Skeletal muscle tissue (tissue), 3 donors: ENCODE measurements at regions not wholly inside any gene's neighbourhood (a gene's known extent, or its start where the extent isn't known, plus 50 kb on each side); places are given as distances from the start of the nearest gene placed in this dataset.

Experiments used
- H3K27ac ChIP-seq: one replicate; pipeline ENCODE4 v1.7.0; 2013; ENCODE audit warnings: mild to moderate bottlenecking, low read depth, low read length, inconsistent platforms
- H3K27me3 ChIP-seq, 3 donors: one replicate each; pipeline ENCODE4 v1.7.0; 2013; ENCODE audit warnings: low read length in 3 of 3; ENCODE audit not compliant: control insufficient read depth in 3 of 3, insufficient read depth in 3 of 3
- H3K36me3 ChIP-seq, 3 donors: one replicate each; pipeline ENCODE4 v1.7.0; 2013; ENCODE audit warnings: low read length in 3 of 3; ENCODE audit not compliant: control insufficient read depth in 3 of 3, insufficient read depth in 3 of 3
- H3K4me1 ChIP-seq, 3 donors: one replicate each; pipeline ENCODE4 v1.7.0; 2013; ENCODE audit warnings: low read length in 3 of 3, mild to moderate bottlenecking in 3 of 3; ENCODE audit not compliant: control insufficient read depth in 3 of 3, insufficient read depth in 3 of 3
- H3K4me3 ChIP-seq, 3 donors: one replicate each; pipeline ENCODE4 v1.7.0; 2013; ENCODE audit warnings: low read length in 3 of 3
- H3K9ac ChIP-seq, 3 donors: one replicate each; pipeline ENCODE4 v1.7.0; 2013; ENCODE audit warnings: low read length in 3 of 3, mild to moderate bottlenecking in 3 of 3, moderate library complexity in 2 of 3, low read depth in 1 of 3
- H3K9me3 ChIP-seq, 3 donors: one replicate each; pipeline ENCODE4 v1.7.0; 2013; ENCODE audit warnings: low read length in 3 of 3; ENCODE audit not compliant: control insufficient read depth in 3 of 3
- donor health status: Osteomylitis.

DNA sequence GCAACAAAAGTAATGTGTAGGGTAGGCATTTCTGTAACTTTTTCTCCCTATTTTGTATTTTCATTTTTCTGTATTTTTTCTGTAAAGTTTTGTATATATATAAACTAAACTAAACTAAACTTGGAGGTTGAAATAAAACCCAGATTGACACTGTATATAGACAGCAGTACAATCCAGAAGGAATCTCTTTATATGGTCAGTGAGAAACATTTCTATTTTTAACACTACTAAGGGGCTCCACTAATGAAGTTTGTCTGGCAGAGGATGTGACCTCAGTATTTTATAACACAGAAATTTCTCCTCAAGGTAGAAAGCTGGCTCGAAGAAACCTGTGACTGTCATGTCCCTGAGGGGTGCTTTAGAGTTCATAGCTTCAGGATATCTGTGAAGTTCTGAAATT, 959.2 kb downstream of the ADGRL3 start:
- no peaks in the 10 kb centered on the region for H3K27me3 ChIP-seq
- no peaks in the 10 kb centered on the region for H3K9me3 ChIP-seq
- no peak overlapping the region for H3K4me3 ChIP-seq
- H3K9ac ChIP-seq: no peak overlapping the region
- H3K36me3 ChIP-seq: no peaks in the 10 kb centered on the region
- no peaks in the 10 kb centered on the region for H3K4me1 ChIP-seq
- H3K27ac ChIP-seq: no peak overlapping the region

DNA sequence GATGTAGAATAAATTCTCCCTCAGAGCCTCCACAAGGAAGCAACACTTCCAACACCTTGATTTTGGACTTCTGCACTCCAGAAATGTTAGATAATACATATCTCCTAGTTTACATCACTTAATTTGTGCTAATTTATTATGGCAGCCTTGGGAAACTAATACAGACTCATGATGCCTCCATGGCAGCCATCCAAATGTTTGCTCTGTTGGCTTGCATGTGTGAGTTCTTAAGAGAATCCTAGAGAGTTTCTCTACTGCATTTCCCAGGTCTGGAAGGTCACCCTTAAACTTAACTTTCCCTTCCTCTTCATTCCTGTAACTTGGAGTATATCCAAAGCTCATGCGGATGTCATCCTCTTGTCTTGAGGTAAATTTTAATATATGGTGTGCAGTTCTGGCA, 956.1 kb downstream of the ADGRL3 start:
- H3K9me3 ChIP-seq: no peaks in the 10 kb centered on the region
- H3K4me1 ChIP-seq: no peaks in the 10 kb centered on the region
- H3K4me3 ChIP-seq: no peak overlapping the region
- no peak overlapping the region for H3K9ac ChIP-seq
- H3K36me3 ChIP-seq: no peaks in the 10 kb centered on the region
- H3K27ac ChIP-seq: no peak overlapping the region
- H3K27me3 ChIP-seq: no peaks in the 10 kb centered on the region

DNA sequence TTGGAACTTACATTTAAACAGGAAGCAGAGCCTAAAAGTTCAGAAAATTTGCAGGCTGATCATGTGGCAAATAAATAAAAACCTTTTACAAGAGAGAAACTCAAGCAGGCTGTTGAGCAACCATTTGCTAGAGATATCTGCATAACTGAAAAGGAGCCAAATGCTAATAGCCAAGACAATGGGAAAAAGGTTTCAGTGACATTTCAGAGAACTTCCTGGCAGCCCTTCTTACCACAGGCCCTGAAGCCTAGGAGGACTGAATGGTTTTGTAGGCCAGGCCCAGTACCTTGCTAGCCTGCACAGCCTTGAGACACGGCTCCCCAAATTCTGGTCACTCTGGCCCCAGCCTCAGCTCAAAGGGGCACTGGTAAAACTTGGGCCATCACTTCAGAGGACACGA, 945.1 kb downstream of the ADGRL3 start:
- H3K27ac ChIP-seq: no peak overlapping the region
- no peak overlapping the region for H3K9ac ChIP-seq
- no peak overlapping the region for H3K4me3 ChIP-seq
- no peaks in the 10 kb centered on the region for H3K4me1 ChIP-seq
- H3K9me3 ChIP-seq: no peaks in the 10 kb centered on the region
- H3K36me3 ChIP-seq: no peaks in the 10 kb centered on the region
- H3K27me3 ChIP-seq: no peaks in the 10 kb centered on the region

DNA sequence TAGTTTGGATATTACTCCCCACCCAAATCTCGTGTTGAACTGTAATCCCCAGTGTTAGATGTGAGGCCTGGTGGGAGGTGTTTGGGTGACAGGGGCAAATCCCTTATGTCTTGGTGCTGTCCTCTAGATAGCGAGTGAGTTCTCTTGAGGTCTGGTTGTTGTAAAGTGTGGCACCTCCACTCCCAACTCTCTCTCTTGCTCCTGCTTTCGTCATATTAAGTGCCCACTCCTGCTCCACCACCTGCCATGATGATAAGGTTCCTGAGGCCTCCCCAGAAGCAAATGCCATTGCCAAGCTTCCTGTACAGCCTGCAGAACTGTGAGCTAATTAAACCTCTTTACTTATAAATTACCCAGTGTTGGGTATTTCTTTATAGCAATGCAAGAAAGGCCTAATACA, 944.3 kb downstream of the ADGRL3 start:
- H3K36me3 ChIP-seq: no peaks in the 10 kb centered on the region
- no peak overlapping the region for H3K27ac ChIP-seq
- no peak overlapping the region for H3K4me3 ChIP-seq
- no peaks in the 10 kb centered on the region for H3K9me3 ChIP-seq
- no peaks in the 10 kb centered on the region for H3K27me3 ChIP-seq
- H3K4me1 ChIP-seq: no peaks in the 10 kb centered on the region
- no peak overlapping the region for H3K9ac ChIP-seq

DNA sequence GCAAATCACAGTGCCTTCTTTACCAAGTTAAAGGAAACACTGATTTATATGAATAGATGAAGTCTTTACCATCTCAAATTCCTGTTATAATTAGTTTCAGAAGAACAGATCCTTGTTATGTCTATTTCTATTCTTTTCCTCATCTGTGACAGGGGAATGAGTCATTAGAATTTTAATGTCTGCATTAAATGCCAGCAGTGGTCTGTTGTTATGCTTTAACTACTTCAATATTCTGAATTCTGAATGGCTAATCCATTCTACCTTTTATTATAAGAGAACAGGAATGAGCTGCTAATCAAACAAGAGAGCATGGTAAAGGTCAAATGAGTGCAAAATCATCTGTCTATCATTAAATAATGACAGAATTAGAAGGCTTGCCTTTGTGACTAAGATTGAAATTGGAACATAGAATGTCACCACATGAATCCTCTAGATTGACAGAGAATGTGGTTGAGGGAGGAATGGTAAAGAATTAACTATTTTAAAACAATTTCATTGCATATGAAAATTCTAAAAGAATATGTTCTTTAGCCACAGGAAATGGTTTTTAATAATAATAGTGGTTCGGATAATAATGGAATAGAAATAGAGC, 935.5 kb downstream of the ADGRL3 start:
- H3K9me3 ChIP-seq: peaks cover 0 to 6% (median 0%) of the 10 kb centered on the region in 3 donors
- no peak overlapping the region for H3K4me3 ChIP-seq
- no peak overlapping the region for H3K9ac ChIP-seq
- no peaks in the 10 kb centered on the region for H3K27me3 ChIP-seq
- no peaks in the 10 kb centered on the region for H3K36me3 ChIP-seq
- no peak overlapping the region for H3K27ac ChIP-seq
- H3K4me1 ChIP-seq: no peaks in the 10 kb centered on the region

DNA sequence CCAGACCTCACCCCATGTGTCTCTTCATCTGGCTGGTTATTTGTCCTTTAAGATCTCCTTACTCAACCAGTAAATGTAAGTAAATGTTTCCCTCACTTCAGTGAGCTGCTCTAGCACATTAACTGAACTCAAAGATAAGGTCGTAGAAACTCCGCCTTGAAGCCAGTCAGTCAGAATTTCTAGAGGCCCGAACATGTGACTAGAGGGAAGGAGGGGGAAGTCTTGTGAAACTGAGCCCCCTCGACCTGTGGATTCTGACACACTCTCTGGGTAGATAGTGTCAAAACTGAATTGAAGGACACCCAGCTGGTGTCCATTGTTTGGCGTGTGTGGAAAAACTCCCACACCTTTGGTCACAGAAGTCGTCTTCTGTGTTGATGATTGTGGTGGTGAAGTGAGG, 933.9 kb downstream of the ADGRL3 start:
- Histone ChIP-seq H3K27me3 (no peaks in the 10 kb centered on the region), H3K9ac (no peak overlapping the region), H3K36me3 (no peaks in the 10 kb centered on the region), H3K4me1 (no peaks in the 10 kb centered on the region), H3K9me3 (peaks cover 0 to 6% (median 0%) of the 10 kb centered on the region in 3 donors), H3K27ac (no peak overlapping the region), H3K4me3 (no peak overlapping the region)

DNA sequence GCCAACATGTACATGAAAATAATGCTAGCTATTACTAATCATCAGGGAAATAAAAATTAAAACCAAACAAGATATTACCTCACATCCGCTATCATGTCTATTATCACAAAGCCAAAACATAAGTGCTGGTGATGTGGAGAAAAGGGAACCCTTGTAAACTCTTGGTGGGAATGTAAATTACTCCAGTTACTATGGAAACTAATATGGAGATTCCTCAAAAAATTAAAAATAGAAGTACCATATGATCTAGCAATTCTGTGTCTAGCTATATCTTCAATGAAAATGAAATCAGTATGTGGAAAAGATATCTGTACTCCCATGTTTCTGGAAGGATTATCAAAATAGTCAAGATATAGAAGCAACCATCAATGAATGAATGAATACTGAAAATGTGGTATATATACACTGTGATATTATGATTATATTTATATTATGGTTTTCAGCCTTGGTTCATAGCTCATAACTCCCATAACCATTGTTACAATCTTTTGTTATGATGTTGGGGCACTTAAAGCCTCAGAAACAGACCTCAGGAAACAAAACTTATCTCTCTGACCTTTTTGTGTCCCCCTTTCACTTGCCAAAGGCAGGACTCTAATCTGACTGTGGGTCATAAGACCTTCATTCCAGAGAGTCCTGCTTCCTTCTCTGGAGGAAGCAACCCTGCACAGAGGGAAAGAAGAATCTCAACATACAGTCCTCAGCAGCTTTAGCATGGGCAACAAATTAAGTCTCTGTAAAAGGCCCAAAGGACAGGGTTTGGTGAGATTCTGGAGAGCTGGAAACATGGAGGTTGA, 933.2 kb downstream of the ADGRL3 start:
- no peak overlapping the region for H3K9ac ChIP-seq
- H3K4me3 ChIP-seq: no peak overlapping the region
- H3K36me3 ChIP-seq: no peaks in the 10 kb centered on the region
- no peaks in the 10 kb centered on the region for H3K27me3 ChIP-seq
- H3K9me3 ChIP-seq: peaks cover 0 to 6% (median 0%) of the 10 kb centered on the region in 3 donors
- H3K4me1 ChIP-seq: no peaks in the 10 kb centered on the region
- H3K27ac ChIP-seq: no peak overlapping the region

DNA sequence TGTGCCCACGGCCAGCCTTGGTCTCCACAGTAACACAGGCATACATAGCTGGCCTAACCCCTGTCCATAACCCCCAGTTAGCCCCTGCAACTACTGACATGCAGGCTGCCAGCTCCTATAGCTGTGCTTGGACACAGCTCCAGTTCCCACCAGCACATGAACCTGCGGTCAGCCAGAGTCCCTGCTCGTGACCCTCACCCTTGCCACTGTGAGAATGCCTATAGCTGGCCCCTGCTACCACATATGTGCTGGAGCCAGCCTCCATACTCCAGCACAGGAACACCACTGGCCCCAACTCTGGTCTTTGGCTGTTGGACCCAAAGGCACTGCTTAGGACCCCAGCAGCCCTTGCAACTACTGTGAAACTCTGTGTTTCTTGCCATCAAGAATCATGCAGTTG, 930.9 kb downstream of the ADGRL3 start:
- Histone ChIP-seq H3K9ac (no peak overlapping the region), H3K27ac (no peak overlapping the region), H3K27me3 (no peaks in the 10 kb centered on the region), H3K4me1 (no peaks in the 10 kb centered on the region), H3K4me3 (no peak overlapping the region), H3K9me3 (peaks cover 0 to 6% (median 0%) of the 10 kb centered on the region in 3 donors), H3K36me3 (no peaks in the 10 kb centered on the region)

DNA sequence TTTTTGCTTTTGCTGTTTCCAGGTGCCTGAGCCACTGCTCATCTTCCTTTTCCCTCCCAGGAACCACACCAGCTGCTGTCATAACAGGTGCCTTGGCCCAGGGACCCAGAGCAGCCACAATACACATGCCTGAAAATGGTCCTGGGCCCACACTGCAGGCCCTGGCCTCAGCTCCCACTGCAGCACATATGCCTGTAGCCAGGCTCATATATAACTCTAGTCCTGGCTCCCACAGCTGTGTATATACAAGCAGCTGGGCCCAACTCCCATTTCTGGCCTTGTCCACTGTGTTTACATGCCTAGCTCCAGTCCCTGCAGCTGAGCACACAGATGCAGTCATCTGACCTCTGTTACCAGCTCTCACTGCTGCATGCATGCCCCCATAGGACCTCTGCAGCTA, 930.5 kb downstream of the ADGRL3 start:
- Histone ChIP-seq H3K4me1 (no peaks in the 10 kb centered on the region), H3K9me3 (peaks cover 0 to 5% (median 0%) of the 10 kb centered on the region in 3 donors), H3K27ac (no peak overlapping the region), H3K4me3 (no peak overlapping the region), H3K9ac (no peak overlapping the region), H3K27me3 (no peaks in the 10 kb centered on the region), H3K36me3 (no peaks in the 10 kb centered on the region)

DNA sequence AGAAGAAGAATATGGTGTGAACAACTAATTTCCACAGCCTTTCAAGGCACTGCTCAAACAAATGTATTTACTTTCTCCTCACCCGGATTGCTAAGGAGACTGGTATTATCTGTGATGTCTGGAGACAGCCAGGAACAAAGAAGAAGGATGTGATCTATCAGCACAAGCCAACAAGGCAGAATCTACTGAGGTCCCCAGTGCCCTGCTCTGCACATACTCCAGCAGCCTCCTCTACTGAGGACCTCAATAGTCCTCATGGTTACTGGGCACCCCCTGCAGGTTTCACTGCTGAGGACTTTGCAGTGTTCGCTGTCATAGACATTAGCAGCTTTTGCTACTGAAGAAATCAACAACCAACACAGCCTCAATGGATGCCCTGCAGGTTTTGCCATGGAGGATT, 930.1 kb downstream of the ADGRL3 start:
- Histone ChIP-seq H3K9ac (no peak overlapping the region), H3K4me1 (no peaks in the 10 kb centered on the region), H3K36me3 (no peaks in the 10 kb centered on the region), H3K27me3 (no peaks in the 10 kb centered on the region), H3K27ac (no peak overlapping the region), H3K4me3 (no peak overlapping the region), H3K9me3 (peaks cover 0 to 5% (median 0%) of the 10 kb centered on the region in 3 donors)
